Uterus (tissue), 2 donors: ENCODE measurements at regions not wholly inside any gene's neighbourhood (a gene's known extent, or its start where the extent isn't known, plus 50 kb on each side); places are given as distances from the start of the nearest gene placed in this dataset.

Experiments
- POLR2A ChIP-seq, 2 donors: fragments of 450-650 bp; IDR thresholded peaks; one replicate each; pipeline ENCODE4 v1.6.1; 2016; ENCODE audit warnings: antibody characterized with exemption in 2 of 2, mild to moderate bottlenecking in 1 of 2, moderate library complexity in 1 of 2
- TF ChIP-seq, protein P1 (sequence below), 4 experiments: fragments of 200-600 bp in 2 of 4; fragments of 450-650 bp in 2 of 4; sonication (generic) in 2 of 4; IDR thresholded peaks; one replicate each; pipeline ENCODE4 v1.5.1; 2016 to 2019; ENCODE audit warnings: antibody characterized with exemption in 4 of 4, mild to moderate bottlenecking in 2 of 4, moderate library complexity in 1 of 4

DNA sequence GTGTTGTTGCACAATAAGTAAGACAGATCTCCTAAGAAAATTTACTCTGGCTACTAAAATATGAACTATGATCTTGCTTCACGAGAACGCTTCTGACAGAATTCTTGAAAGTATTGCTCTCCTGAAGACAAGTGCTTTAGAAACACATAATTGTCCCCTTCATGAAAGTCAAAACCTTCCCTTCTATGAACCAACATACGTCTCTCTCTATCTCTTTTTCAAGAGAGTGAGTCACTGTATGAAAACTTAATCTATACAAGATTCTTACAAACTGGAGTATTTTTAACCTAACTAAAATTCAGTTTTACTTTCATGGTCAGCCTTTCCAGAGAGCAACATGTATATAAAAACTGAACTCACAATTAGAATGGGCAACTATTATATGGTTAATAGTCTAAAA, 688.0 kb upstream of the CTNND2 start:
- TF ChIP-seq, protein P1, sequence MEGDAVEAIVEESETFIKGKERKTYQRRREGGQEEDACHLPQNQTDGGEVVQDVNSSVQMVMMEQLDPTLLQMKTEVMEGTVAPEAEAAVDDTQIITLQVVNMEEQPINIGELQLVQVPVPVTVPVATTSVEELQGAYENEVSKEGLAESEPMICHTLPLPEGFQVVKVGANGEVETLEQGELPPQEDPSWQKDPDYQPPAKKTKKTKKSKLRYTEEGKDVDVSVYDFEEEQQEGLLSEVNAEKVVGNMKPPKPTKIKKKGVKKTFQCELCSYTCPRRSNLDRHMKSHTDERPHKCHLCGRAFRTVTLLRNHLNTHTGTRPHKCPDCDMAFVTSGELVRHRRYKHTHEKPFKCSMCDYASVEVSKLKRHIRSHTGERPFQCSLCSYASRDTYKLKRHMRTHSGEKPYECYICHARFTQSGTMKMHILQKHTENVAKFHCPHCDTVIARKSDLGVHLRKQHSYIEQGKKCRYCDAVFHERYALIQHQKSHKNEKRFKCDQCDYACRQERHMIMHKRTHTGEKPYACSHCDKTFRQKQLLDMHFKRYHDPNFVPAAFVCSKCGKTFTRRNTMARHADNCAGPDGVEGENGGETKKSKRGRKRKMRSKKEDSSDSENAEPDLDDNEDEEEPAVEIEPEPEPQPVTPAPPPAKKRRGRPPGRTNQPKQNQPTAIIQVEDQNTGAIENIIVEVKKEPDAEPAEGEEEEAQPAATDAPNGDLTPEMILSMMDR (IDR thresholded peaks at IDR 0.05) = no peak
- no peak for TF ChIP-seq POLR2A (IDR thresholded peaks at IDR 0.05)
